ENCODE measurements at regions not wholly inside any gene's neighbourhood (a gene's known extent, or its start where the extent isn't known, plus 50 kb on each side); places are given as distances from the start of the nearest gene placed in this dataset.

GRCh38 chr18:54433857-54434256 is 76.2 kb downstream of the C18orf54 start:
- TF ChIP-seq POLR2A (IDR thresholded peaks at IDR 0.05; ENCODE audit: low read depth, low read length) (no peak), POLR2AphosphoS5 (IDR thresholded peaks at IDR 0.05; ENCODE audit: low read depth, low read length) (no peak), TAF1 (IDR thresholded peaks at IDR 0.05; ENCODE audit: low read depth, low read length) (no peak), PAX5 (IDR thresholded peaks at IDR 0.05; ENCODE audit: insufficient read depth, low read length, severe bottlenecking) (no peak), POU2F2 (IDR thresholded peaks at IDR 0.05; ENCODE audit: low read depth, low read length) (no peak)
